Endothelial cell of umbilical vein (primary cell): ENCODE measurements at regions not wholly inside any gene's neighbourhood (a gene's known extent, or its start where the extent isn't known, plus 50 kb on each side); places are given as distances from the start of the nearest gene placed in this dataset.

ENCODE experiments used
- BruUV-seq: library from RNA; stranded (reverse); fragments of 400-500 nt; replicated peaks from 2 replicates; lab custom pipeline; 2021; lab: Mats Ljungman, UMichigan
- CTCF ChIA-PET: fragments of 300-600, 350-600 bp; sonication (Branson Sonifier 250); formaldehyde crosslinking; loops from one replicate; lab custom pipeline; 2021; ENCODE audit warnings: antibody characterized with exemption, inconsistent platforms; lab: Charles Lee
- POLR2A ChIA-PET: fragments of 300-600, 350-600 bp; sonication (Branson Sonifier 250); formaldehyde crosslinking; loops from one replicate; lab custom pipeline; 2021; ENCODE audit warnings: antibody characterized with exemption, inconsistent platforms; lab: Charles Lee
- DNase-seq: peaks from one replicate; pipeline ENCODE4 v3.0.0-alpha.2; 2011; ENCODE audit warnings: low read depth, low spot score
- FAIRE-seq: peaks from 2 replicates; lab custom pipeline; 2011; peaks lifted over from hg19 to GRCh38; lab: Jason Lieb, UNC
- H2AFZ ChIP-seq: 2 replicates; pipeline ENCODE4 v1.6.0; 2012; ENCODE audit warnings: low read depth, low read length, control low read depth, inconsistent platforms
- H3K27ac ChIP-seq: 2 replicates; pipeline ENCODE4 v1.5.1; 2011; ENCODE audit warnings: low read depth, mild to moderate bottlenecking, control low read depth, low read length, moderate library complexity; ENCODE audit not compliant: insufficient read depth
- H3K27me3 ChIP-seq, 2 experiments: 2 replicates each; pipeline versions ENCODE4 v1.6.0 to v1.6.1; 2011; ENCODE audit warnings: low read length in 2 of 2, mixed read lengths in 1 of 2; ENCODE audit not compliant: control insufficient read depth in 2 of 2, insufficient read depth in 2 of 2
- H3K36me3 ChIP-seq, 2 experiments: 2 replicates in 1 of 2; 3 replicates in 1 of 2; pipeline ENCODE4 v1.5.1; 2011; ENCODE audit warnings: low read length in 2 of 2, mild to moderate bottlenecking in 1 of 2, moderate library complexity in 1 of 2; ENCODE audit not compliant: control insufficient read depth in 2 of 2, insufficient read depth in 2 of 2; ENCODE audit errors: extremely low read depth in 1 of 2
- H3K4me1 ChIP-seq: 3 replicates; pipeline ENCODE4 v1.5.1; 2011; ENCODE audit warnings: mild to moderate bottlenecking, low read length; ENCODE audit not compliant: control insufficient read depth, insufficient read depth; ENCODE audit errors: extremely low read depth
- H3K4me2 ChIP-seq: 2 replicates; pipeline ENCODE4 v1.6.1; 2011; ENCODE audit warnings: low read length, control low read depth, mixed read lengths; ENCODE audit not compliant: insufficient read depth
- H3K4me3 ChIP-seq, 3 experiments: fragments of 200-600 bp in 1 of 3; sonication (generic), shearing (Covaris generic) in 1 of 3; replicated peaks in 1 of 3; 2 replicates each; pipeline ENCODE4 v1.5.1; 2011 to 2016; ENCODE audit warnings: control low read depth in 3 of 3, low read length in 3 of 3, mild to moderate bottlenecking in 2 of 3, inconsistent platforms in 1 of 3, low read depth in 1 of 3, moderate library complexity in 1 of 3; ENCODE audit not compliant: insufficient read depth in 1 of 3
- H3K79me2 ChIP-seq: 2 replicates; pipeline ENCODE4 v1.6.0; 2012; ENCODE audit warnings: low read length, inconsistent platforms; ENCODE audit not compliant: control insufficient read depth, insufficient read depth
- H3K9ac ChIP-seq: replicated peaks from 2 replicates; pipeline ENCODE3; 2011; ENCODE audit warnings: low read length, control low read depth; ENCODE audit not compliant: insufficient read depth; ENCODE audit errors: extremely low read depth
- H3K9me1 ChIP-seq: replicated peaks from 3 replicates; pipeline ENCODE4 v1.6.0; 2011; ENCODE audit warnings: mild to moderate bottlenecking, low read length; ENCODE audit not compliant: control insufficient read depth, insufficient read depth; ENCODE audit errors: extremely low read depth
- H3K9me3 ChIP-seq: replicated peaks from 2 replicates; pipeline ENCODE4 v1.5.1; 2012; ENCODE audit warnings: low read length, inconsistent platforms; ENCODE audit not compliant: control insufficient read depth, insufficient read depth
- H4K20me1 ChIP-seq: replicated peaks from 2 replicates; pipeline ENCODE3; 2011; ENCODE audit warnings: mild to moderate bottlenecking, low read length; ENCODE audit not compliant: control insufficient read depth, insufficient read depth; ENCODE audit errors: extremely low read depth
- CTCF ChIP-seq, 2 donors: IDR thresholded peaks; 1 replicate in 1 of 2; 2 replicates in 1 of 2; pipeline ENCODE4 v1.5.1; 2011; ENCODE audit warnings: low read length in 2 of 2, mild to moderate bottlenecking in 2 of 2, moderate library complexity in 2 of 2, control low read depth in 1 of 2, inconsistent platforms in 1 of 2, low read depth in 1 of 2; ENCODE audit not compliant: insufficient read depth in 1 of 2; ENCODE audit errors: extremely low read depth in 1 of 2
- EZH2 ChIP-seq: IDR thresholded peaks from 2 replicates; pipeline ENCODE4 v1.6.1; 2012; ENCODE audit warnings: borderline replicate concordance, low read depth, mild to moderate bottlenecking, moderate library complexity, low read length, inconsistent platforms; ENCODE audit not compliant: severe bottlenecking
- FOS ChIP-seq: IDR thresholded peaks from 2 replicates; pipeline ENCODE4 v1.6.1; 2011; ENCODE audit warnings: mild to moderate bottlenecking, low read length, moderate library complexity, borderline replicate concordance; ENCODE audit not compliant: insufficient read depth
- JUN ChIP-seq: IDR thresholded peaks from 2 replicates; pipeline ENCODE4 v1.6.1; 2011; ENCODE audit warnings: borderline replicate concordance, low read depth; ENCODE audit not compliant: insufficient read length, insufficient read depth
- MYC ChIP-seq: IDR thresholded peaks from one replicate; pipeline ENCODE4 v1.6.1; 2011; ENCODE audit warnings: mild to moderate bottlenecking, low read depth, low read length
- POLR2A ChIP-seq: IDR thresholded peaks from 2 replicates; pipeline ENCODE4 v1.6.1; 2012; ENCODE audit warnings: low read depth, mild to moderate bottlenecking, control low read depth, low read length
- dilution Hi-C: fragments of 300-500 bp; cut with MboI; formaldehyde crosslinking; loops from one replicate; pipeline ENCODE4 v1.15.0; 2019; ENCODE audit warnings: low sequenced_read_pairs; ENCODE audit not compliant: extremely low pct_ligation_motif_present
- intact Hi-C: fragments of 100-400 bp; cut with micrococcal nuclease; formaldehyde crosslinking; loops from one replicate; pipeline ENCODE4 v1.10.0; 2022

GRCh38 chr3:194941956-194942511 lies 256.4 kb downstream of the FAM43A start:
- Histone ChIP-seq H3K9me3 (peaks cover 5% of the 10 kb centered on the region), H3K9me1 (no peaks in the 10 kb centered on the region), H3K79me2 (no peaks in the 10 kb centered on the region), H3K4me2 (no peak overlapping the region), H3K27me3 (no peaks in the 10 kb centered on the region), H2AFZ (no peak overlapping the region), H3K9ac (no peak overlapping the region), H3K27ac (no peak overlapping the region), H3K36me3 (no peaks in the 10 kb centered on the region), H3K4me3 (no peak overlapping the region), H3K4me1 (no peaks in the 10 kb centered on the region), H4K20me1 (no peaks in the 10 kb centered on the region)
- FAIRE-seq, result peak; percentile 62
- ChIA-PET CTCF (interaction anchor here (1.6 kb wide), 1 partner anchor 11 kb away, joined by 6 read pairs; no protein-coding TSS in a partner anchor), POLR2A (no interaction called here)
- no TSS peak for BruUV-seq
- intact Hi-C loops (no loop called here), dilution Hi-C loops (no loop called here)
- no peak for DNase-seq
- TF ChIP-seq MYC, result no peak
- TF ChIP-seq FOS, result no peak
- no peak for TF ChIP-seq CTCF (IDR thresholded peaks at IDR 0.05; ENCODE audit: extremely low read depth in 1 of 2, insufficient read depth in 1 of 2, low read depth in 1 of 2, low read length in 2 of 2)
- TF ChIP-seq JUN, result no peak
- no peak for TF ChIP-seq EZH2

DNA sequence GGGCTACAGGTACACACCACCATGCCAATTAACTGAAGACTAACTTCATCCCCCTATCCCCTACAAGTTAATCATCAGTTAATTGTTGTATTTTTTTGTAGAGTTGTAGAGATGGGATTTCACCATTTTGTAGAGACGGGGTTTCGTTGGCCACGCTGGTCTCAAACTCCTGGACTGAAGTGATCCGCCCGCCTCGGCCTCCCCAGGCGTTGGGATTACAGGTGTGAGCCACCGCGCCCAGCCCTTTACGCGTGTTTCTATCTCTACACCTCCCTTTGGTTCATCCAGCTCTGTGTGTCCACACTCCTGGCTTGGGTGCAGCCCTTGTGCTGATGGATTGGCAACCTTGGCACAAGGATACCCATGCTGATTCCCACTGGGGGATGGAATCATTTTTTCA lies 258.8 kb downstream of the FAM43A start:
- ChIA-PET POLR2A (no interaction called here), CTCF (no interaction called here)
- FAIRE-seq (no peak), DNase-seq (no peak)
- H3K27ac ChIP-seq, result no peak overlapping the region
- BruUV-seq, result no TSS peak
- peaks cover 5% of the 10 kb centered on the region for H3K9me3 ChIP-seq
- intact Hi-C loops, result no loop called here
- H3K4me1 ChIP-seq, result no peaks in the 10 kb centered on the region
- TF ChIP-seq JUN, result no peak
- no peak for TF ChIP-seq POLR2A
- TF ChIP-seq EZH2, result no peak
- TF ChIP-seq FOS, result no peak
- no peak overlapping the region for H3K4me2 ChIP-seq
- no peak overlapping the region for H3K4me3 ChIP-seq
- no peaks in the 10 kb centered on the region for H3K79me2 ChIP-seq
- H3K27me3 ChIP-seq, result no peaks in the 10 kb centered on the region
- dilution Hi-C loops, result no loop called here
- no peak overlapping the region for H2AFZ ChIP-seq
- no peaks in the 10 kb centered on the region for H3K36me3 ChIP-seq
- no peak overlapping the region for H3K9ac ChIP-seq
- H4K20me1 ChIP-seq, result no peaks in the 10 kb centered on the region
- H3K9me1 ChIP-seq, result no peaks in the 10 kb centered on the region
